Renal cortex interstitium (tissue), 11 donors: ENCODE measurements at regions not wholly inside any gene's neighbourhood (a gene's known extent, or its start where the extent isn't known, plus 50 kb on each side); places are given as distances from the start of the nearest gene placed in this dataset.
"Not testable (repeated sequence)": the region's sequence is repeated elsewhere in the genome, so short reads cannot be mapped to it uniquely, and the experiment has no call there.

Experiments used
- DNase-seq, 11 donors: peaks; one replicate each; pipeline ENCODE4 v3.0.0-alpha.2; 2013; ENCODE audit warnings: low read depth in 9 of 11, low spot score in 4 of 11; ENCODE audit errors: extremely low read depth in 1 of 11

DNA sequence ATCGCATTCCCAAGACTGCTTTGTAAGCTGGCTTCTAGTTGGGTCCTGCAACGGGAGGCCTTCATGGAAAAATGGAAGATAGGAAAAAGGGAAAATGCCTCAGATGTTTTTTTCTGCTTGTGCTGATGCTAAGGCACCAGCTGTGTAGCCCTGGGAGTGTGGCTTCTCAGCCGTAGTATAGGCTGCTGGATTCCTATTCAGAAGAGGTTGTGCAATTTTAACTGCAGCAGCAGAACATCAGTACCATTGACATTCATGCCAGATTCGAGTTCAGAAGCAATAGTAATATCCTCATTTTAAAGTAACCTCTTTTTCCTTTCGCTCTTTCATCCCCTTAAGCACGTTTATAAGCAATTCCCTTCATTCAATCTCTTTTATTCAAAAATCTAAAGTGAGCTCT, 119.1 kb upstream of the KCTD3 start:
- not testable (repeated sequence) for DNase-seq

GRCh38 chr1:215449147-215449546, 118.0 kb upstream of the KCTD3 start:
- not testable (repeated sequence) for DNase-seq

- no peak for DNase-seq
These were observed 113.7 kb upstream of the KCTD3 start for GRCh38 chr1:215453440-215453839.

DNA sequence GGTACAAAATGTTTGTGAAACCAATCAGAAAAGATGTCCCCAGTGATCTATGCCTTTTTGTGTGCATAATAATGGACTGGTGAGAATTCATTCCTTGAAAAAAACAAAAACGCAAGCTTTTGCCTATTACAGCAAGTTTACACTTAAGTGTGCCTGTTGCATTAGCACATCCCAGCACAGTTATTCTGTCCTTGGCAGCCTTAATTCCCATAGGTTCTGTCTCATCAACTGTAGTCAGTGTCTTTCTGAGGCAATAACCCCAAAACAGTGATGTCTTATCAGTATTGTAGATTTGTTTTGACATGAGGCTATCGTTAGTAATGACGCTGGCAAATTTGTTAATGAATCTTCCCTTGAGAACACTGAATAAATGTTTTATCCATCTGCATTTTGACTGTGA, 109.9 kb upstream of the KCTD3 start:
- no peak for DNase-seq

GRCh38 chr1:215458104-215458503, 109.0 kb upstream of the KCTD3 start:
- DNase-seq: no peak

GRCh38 chr1:215458562-215458961, 108.5 kb upstream of the KCTD3 start:
- DNase-seq: no peak

- no peak for DNase-seq
These were observed 108.0 kb upstream of the KCTD3 start for GRCh38 chr1:215459136-215459535.

DNA sequence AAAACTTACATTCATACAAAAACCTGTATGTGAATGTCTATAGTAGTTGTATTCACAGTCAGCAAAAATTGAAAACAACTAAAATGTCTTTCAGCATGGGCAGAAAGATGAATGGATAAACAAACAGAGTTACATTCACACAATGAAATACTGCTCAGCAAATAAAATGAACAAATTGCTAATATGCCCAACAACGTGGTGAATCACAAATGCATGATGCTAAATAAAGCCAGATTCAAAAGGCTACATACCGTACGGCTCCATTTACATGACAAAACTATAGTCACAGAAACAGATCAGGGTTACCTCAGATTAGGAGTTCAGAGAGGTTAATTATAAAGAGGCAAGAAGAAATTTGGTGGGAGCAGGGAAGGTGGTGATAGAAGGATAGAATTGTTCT, 100.7 kb upstream of the KCTD3 start:
- no peak for DNase-seq

GRCh38 chr1:215471463-215471862, 95.6 kb upstream of the KCTD3 start:
- DNase-seq: no peak

DNA sequence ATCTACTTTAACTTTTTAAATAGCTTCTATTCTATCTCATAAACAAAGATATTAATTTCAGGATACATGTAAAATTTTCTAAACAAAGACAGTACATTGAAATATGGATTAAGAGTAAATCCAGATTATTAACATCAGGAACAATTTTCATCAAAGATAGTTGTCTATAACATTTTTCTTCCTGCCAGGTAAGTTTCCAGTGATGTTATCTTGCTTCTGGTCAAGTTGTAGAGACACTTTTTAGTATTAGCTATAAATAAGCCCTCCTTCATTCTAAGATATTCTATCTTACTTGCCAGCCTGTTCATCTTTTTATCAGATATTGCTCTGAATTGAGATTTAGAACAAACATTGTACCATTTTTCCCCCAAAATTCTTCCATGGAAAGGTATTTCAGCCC, 94.4 kb upstream of the KCTD3 start:
- no peak for DNase-seq

DNA sequence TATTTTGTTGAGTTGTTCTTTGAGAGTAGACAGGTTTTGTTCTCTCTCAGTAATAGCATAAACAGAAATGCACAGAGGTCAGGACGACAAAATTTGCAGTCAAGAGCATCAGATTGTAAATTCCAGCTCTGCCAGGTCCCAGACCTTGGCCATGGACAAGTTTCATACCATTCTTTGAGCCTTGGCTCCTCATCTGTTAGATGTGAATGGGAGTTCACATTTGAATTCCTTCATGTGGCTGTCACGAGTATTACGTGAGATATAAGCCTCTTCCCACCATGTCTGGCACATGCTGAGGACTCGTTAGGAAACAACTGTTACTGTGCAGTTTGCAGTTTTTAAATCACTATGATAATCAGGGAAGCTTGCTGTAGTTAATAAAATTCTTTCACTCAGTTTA, 93.2 kb upstream of the KCTD3 start:
- DNase-seq: no peak

GRCh38 chr1:215474940-215475339, 92.2 kb upstream of the KCTD3 start:
- DNase-seq: no peak

DNA sequence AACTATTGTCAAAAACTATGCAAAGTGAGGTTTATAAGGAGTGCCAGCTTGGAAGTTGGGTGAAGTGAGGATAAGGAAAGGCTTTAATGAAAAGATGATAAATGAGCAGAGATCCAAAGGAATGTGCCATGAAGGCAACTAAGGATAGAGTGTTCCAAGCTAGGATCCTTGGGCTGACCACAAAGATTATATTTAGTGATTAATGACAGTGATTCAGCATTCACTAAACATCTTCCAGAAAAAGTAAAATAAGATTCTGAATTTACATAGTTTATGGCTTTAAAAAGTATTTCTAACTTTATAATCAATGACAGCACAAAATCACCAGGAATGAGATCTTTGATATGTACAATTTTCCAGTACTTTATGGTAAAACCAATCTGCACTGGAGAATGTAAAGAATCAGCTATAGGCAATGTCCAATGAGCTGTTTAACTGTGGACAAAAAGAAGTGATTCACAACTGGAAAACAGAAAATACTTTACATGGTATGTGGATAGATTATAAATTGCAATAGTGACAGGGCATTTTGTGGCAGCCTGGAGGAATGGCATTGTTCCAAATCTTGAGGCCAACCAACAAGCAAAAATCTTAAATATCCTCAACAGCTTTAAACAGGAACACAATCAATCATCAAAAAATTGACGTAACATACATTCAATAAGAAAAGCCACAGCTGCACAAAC, 91.2 kb upstream of the KCTD3 start:
- no peak for DNase-seq

DNA sequence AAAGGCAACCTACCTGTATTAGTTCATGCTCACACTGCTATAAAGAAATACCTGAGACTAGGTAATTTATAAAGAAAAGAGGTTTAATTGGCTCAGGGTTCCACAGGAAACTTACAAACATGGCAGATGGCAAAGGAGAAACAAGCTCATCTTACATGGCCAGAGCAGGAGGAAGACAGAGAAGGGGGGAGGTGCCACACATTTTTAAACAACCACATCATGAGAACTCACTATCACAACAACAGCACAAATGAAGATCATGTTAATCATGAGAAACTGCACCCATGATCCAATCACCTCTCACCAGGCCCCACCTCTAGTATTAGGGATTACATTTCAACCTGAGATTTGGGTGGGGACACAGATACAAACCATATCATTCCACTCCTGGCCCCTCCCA, 90.6 kb upstream of the KCTD3 start:
- no peak for DNase-seq

- DNase-seq: no peak
These were observed 89.5 kb upstream of the KCTD3 start for GRCh38 chr1:215477632-215478031.

DNA sequence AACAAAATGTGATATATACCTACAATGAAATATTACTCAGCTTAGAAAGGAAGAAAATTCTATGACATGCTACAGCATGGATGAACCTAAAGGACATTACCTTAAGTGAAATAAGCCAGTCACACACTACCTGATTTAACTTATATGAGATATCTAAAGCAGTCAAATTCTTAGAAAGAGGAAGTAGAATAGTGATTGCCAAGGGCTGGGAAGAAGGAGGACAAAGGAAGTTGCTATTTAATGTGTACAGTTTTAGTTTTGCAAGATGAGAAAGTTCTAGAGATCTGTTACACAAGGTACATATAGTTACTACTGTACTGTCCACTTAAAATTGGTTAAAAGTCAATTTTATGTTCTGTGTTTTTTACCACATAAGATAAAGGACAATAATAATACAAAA, 87.5 kb upstream of the KCTD3 start:
- DNase-seq: no peak

- DNase-seq: no peak
These were observed 85.0 kb upstream of the KCTD3 start for GRCh38 chr1:215482079-215482478.

DNA sequence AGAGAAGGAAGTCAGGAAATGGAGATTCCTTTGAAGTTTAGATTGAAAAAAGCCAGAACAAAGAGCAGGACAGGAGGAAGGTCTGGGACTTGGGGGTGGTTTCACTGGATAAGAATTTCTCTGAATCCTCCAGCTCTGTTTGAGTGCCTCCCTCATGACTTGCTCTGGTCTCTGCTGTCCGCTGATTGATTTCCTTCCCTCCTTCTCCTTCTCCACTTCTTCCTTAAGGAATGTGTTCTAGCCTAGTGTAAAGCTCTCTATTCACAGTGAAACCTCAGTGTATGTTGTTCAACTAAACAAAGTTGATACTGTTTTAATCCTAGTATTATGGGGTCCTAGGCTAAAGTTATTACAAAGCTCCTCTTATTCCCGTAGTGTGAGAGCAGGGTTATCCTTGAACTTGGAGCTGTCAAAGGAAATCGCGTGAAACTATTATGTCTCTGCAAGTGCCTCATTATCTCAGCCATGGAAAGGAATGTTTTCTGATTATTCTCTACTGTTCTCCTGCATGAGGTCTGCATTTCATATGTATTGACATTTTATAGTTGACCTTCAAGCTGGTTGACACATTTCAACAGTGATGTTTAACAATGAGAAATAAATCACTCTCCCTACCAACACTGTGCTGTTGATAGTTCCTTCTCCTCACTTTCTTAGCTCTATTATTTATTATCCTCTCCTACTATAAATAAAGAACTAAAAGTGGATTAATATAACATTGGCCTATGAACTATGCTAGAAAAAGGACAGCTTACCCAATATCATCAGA, 82.7 kb upstream of the KCTD3 start:
- no peak for DNase-seq

- no peak for DNase-seq
These were observed 79.6 kb upstream of the KCTD3 start for GRCh38 chr1:215487466-215487865.

- DNase-seq: no peak
These were observed 78.3 kb upstream of the KCTD3 start for GRCh38 chr1:215488850-215489249.
